ENCODE measurements at regions not wholly inside any gene's neighbourhood (a gene's known extent, or its start where the extent isn't known, plus 50 kb on each side); places are given as distances from the start of the nearest gene placed in this dataset.
"Not testable (repeated sequence)": the region's sequence is repeated elsewhere in the genome, so short reads cannot be mapped to it uniquely, and the experiment has no call there.

GRCh38 chr4:175336570-175336969, 418.4 kb downstream of the ADAM29 start:
- H3K4me3 ChIP-seq (ENCODE audit: low read length); H3K27ac ChIP-seq (ENCODE audit: low read length); H3K4me1 ChIP-seq (ENCODE audit: insufficient read depth, low read length); H3K36me3 ChIP-seq (ENCODE audit: insufficient read depth, low read depth, low read length); H3K9ac ChIP-seq (ENCODE audit: low read depth, low read length); H3K27me3 ChIP-seq (ENCODE audit: insufficient read depth, low read length); H3K9me3 ChIP-seq (ENCODE audit: insufficient read depth, low read depth, low read length): not testable (repeated sequence)

- Histone ChIP-seq H3K9me3 (ENCODE audit: insufficient read depth, low read depth, low read length) (peaks cover 6% of the 10 kb centered on the region; the same call in 1 of the 2 replicates), H3K4me1 (ENCODE audit: insufficient read depth, low read length) (no peaks in the 10 kb centered on the region), H3K9ac (ENCODE audit: low read depth, low read length) (no peak overlapping the region), H3K36me3 (ENCODE audit: insufficient read depth, low read depth, low read length) (no peaks in the 10 kb centered on the region), H3K4me3 (ENCODE audit: low read length) (no peak overlapping the region), H3K27me3 (ENCODE audit: insufficient read depth, low read length) (no peaks in the 10 kb centered on the region), H3K27ac (ENCODE audit: low read length) (no peak overlapping the region)
These were observed 421.0 kb downstream of the ADAM29 start for GRCh38 chr4:175339100-175339707.

- no peaks in the 10 kb centered on the region for H3K27me3 ChIP-seq (ENCODE audit: insufficient read depth, low read length)
- H3K4me3 ChIP-seq (ENCODE audit: low read length): no peak overlapping the region
- no peak overlapping the region for H3K9ac ChIP-seq (ENCODE audit: low read depth, low read length)
- no peak overlapping the region for H3K27ac ChIP-seq (ENCODE audit: low read length)
- no peaks in the 10 kb centered on the region for H3K36me3 ChIP-seq (ENCODE audit: insufficient read depth, low read depth, low read length)
- no peaks in the 10 kb centered on the region for H3K4me1 ChIP-seq (ENCODE audit: insufficient read depth, low read length)
- H3K9me3 ChIP-seq (ENCODE audit: insufficient read depth, low read depth, low read length): peaks cover 8% of the 10 kb centered on the region; the same call in 1 of the 2 replicates
These were observed 423.1 kb downstream of the ADAM29 start for GRCh38 chr4:175341203-175341755.

GRCh38 chr4:175346376-175346775, 428.2 kb downstream of the ADAM29 start:
- H3K4me1 ChIP-seq (ENCODE audit: insufficient read depth, low read length): no peaks in the 10 kb centered on the region
- H3K9ac ChIP-seq (ENCODE audit: low read depth, low read length): no peak overlapping the region
- H3K4me3 ChIP-seq (ENCODE audit: low read length): no peak overlapping the region
- H3K27me3 ChIP-seq (ENCODE audit: insufficient read depth, low read length): no peaks in the 10 kb centered on the region
- H3K36me3 ChIP-seq (ENCODE audit: insufficient read depth, low read depth, low read length): no peaks in the 10 kb centered on the region
- peaks cover 8% of the 10 kb centered on the region; the same call in 1 of the 2 replicates for H3K9me3 ChIP-seq (ENCODE audit: insufficient read depth, low read depth, low read length)
- H3K27ac ChIP-seq (ENCODE audit: low read length): no peak overlapping the region

- Histone ChIP-seq H3K9me3 (ENCODE audit: insufficient read depth, low read depth, low read length) (no peaks in the 10 kb centered on the region), H3K4me3 (ENCODE audit: low read length) (no peak overlapping the region), H3K36me3 (ENCODE audit: insufficient read depth, low read depth, low read length) (no peaks in the 10 kb centered on the region), H3K9ac (ENCODE audit: low read depth, low read length) (no peak overlapping the region), H3K27me3 (ENCODE audit: insufficient read depth, low read length) (no peaks in the 10 kb centered on the region), H3K27ac (ENCODE audit: low read length) (no peak overlapping the region), H3K4me1 (ENCODE audit: insufficient read depth, low read length) (no peaks in the 10 kb centered on the region)
These were observed 432.1 kb downstream of the ADAM29 start for GRCh38 chr4:175350246-175350645.

- Histone ChIP-seq H3K4me3 (ENCODE audit: low read length) (no peak overlapping the region), H3K27ac (ENCODE audit: low read length) (no peak overlapping the region), H3K36me3 (ENCODE audit: insufficient read depth, low read depth, low read length) (no peaks in the 10 kb centered on the region), H3K27me3 (ENCODE audit: insufficient read depth, low read length) (no peaks in the 10 kb centered on the region), H3K9me3 (ENCODE audit: insufficient read depth, low read depth, low read length) (no peaks in the 10 kb centered on the region), H3K9ac (ENCODE audit: low read depth, low read length) (no peak overlapping the region), H3K4me1 (ENCODE audit: insufficient read depth, low read length) (no peaks in the 10 kb centered on the region)
These were observed 433.3 kb downstream of the ADAM29 start for GRCh38 chr4:175351473-175351872.

- Histone ChIP-seq H3K9ac (ENCODE audit: low read depth, low read length) (no peak overlapping the region), H3K4me3 (ENCODE audit: low read length) (no peak overlapping the region), H3K36me3 (ENCODE audit: insufficient read depth, low read depth, low read length) (no peaks in the 10 kb centered on the region), H3K9me3 (ENCODE audit: insufficient read depth, low read depth, low read length) (no peaks in the 10 kb centered on the region), H3K27me3 (ENCODE audit: insufficient read depth, low read length) (no peaks in the 10 kb centered on the region), H3K4me1 (ENCODE audit: insufficient read depth, low read length) (no peaks in the 10 kb centered on the region), H3K27ac (ENCODE audit: low read length) (no peak overlapping the region)
These were observed 443.0 kb downstream of the GPM6A start for GRCh38 chr4:175369087-175369486.

GRCh38 chr4:175371091-175371490, 441.0 kb downstream of the GPM6A start:
- Histone ChIP-seq H3K36me3 (ENCODE audit: insufficient read depth, low read depth, low read length) (no peaks in the 10 kb centered on the region), H3K9ac (ENCODE audit: low read depth, low read length) (no peak overlapping the region)

GRCh38 chr4:175373031-175373430, 439.0 kb downstream of the GPM6A start:
- Histone ChIP-seq H3K4me1 (ENCODE audit: insufficient read depth, low read length) (peaks cover 9% of the 10 kb centered on the region), H3K9me3 (ENCODE audit: insufficient read depth, low read depth, low read length) (no peaks in the 10 kb centered on the region), H3K36me3 (ENCODE audit: insufficient read depth, low read depth, low read length) (no peaks in the 10 kb centered on the region), H3K27me3 (ENCODE audit: insufficient read depth, low read length) (no peaks in the 10 kb centered on the region), H3K27ac (ENCODE audit: low read length) (no peak overlapping the region), H3K9ac (ENCODE audit: low read depth, low read length) (no peak overlapping the region), H3K4me3 (ENCODE audit: low read length) (no peak overlapping the region)

More at GRCh38 chr4:175371091-175371490, 441.0 kb downstream of the GPM6A start:
- Histone ChIP-seq H3K27ac (ENCODE audit: low read length) (no peak overlapping the region), H3K27me3 (ENCODE audit: insufficient read depth, low read length) (no peaks in the 10 kb centered on the region), H3K4me1 (ENCODE audit: insufficient read depth, low read length) (peaks cover 3% of the 10 kb centered on the region; the same call in 1 of the 2 replicates), H3K4me3 (ENCODE audit: low read length) (no peak overlapping the region), H3K9me3 (ENCODE audit: insufficient read depth, low read depth, low read length) (no peaks in the 10 kb centered on the region)

GRCh38 chr4:175374459-175374858, 437.6 kb downstream of the GPM6A start:
- Histone ChIP-seq H3K9ac (ENCODE audit: low read depth, low read length) (no peak overlapping the region), H3K4me1 (ENCODE audit: insufficient read depth, low read length) (peaks cover 9% of the 10 kb centered on the region), H3K36me3 (ENCODE audit: insufficient read depth, low read depth, low read length) (no peaks in the 10 kb centered on the region), H3K4me3 (ENCODE audit: low read length) (no peak overlapping the region), H3K9me3 (ENCODE audit: insufficient read depth, low read depth, low read length) (no peaks in the 10 kb centered on the region), H3K27me3 (ENCODE audit: insufficient read depth, low read length) (no peaks in the 10 kb centered on the region), H3K27ac (ENCODE audit: low read length) (no peak overlapping the region)

- no peak overlapping the region for H3K27ac ChIP-seq (ENCODE audit: low read length)
- no peaks in the 10 kb centered on the region for H3K36me3 ChIP-seq (ENCODE audit: insufficient read depth, low read depth, low read length)
- no peaks in the 10 kb centered on the region for H3K27me3 ChIP-seq (ENCODE audit: insufficient read depth, low read length)
- H3K4me3 ChIP-seq (ENCODE audit: low read length): no peak overlapping the region
- H3K4me1 ChIP-seq (ENCODE audit: insufficient read depth, low read length): peaks cover 11% of the 10 kb centered on the region
- H3K9ac ChIP-seq (ENCODE audit: low read depth, low read length): no peak overlapping the region
- H3K9me3 ChIP-seq (ENCODE audit: insufficient read depth, low read depth, low read length): no peaks in the 10 kb centered on the region
These were observed 435.6 kb downstream of the GPM6A start for GRCh38 chr4:175376287-175376977.

GRCh38 chr4:175377203-175377602, 434.9 kb downstream of the GPM6A start:
- H3K4me1 ChIP-seq (ENCODE audit: insufficient read depth, low read length): peaks cover 11% of the 10 kb centered on the region
- H3K36me3 ChIP-seq (ENCODE audit: insufficient read depth, low read depth, low read length): no peaks in the 10 kb centered on the region
- H3K9ac ChIP-seq (ENCODE audit: low read depth, low read length): no peak overlapping the region
- no peak overlapping the region for H3K4me3 ChIP-seq (ENCODE audit: low read length)
- no peaks in the 10 kb centered on the region for H3K27me3 ChIP-seq (ENCODE audit: insufficient read depth, low read length)
- H3K9me3 ChIP-seq (ENCODE audit: insufficient read depth, low read depth, low read length): no peaks in the 10 kb centered on the region
- H3K27ac ChIP-seq (ENCODE audit: low read length): no peak overlapping the region

All from iPS-20b (cell line).